UCSD-AML1 (cell line): ENCODE measurements at regions not wholly inside any gene's neighbourhood (a gene's known extent, or its start where the extent isn't known, plus 50 kb on each side); places are given as distances from the start of the nearest gene placed in this dataset.

ENCODE experiments used
- DNase-seq: peaks from one replicate; lab custom pipeline; 2025; ENCODE audit not compliant: unreplicated experiment; lab: John Stamatoyannopoulos, UW

DNA sequence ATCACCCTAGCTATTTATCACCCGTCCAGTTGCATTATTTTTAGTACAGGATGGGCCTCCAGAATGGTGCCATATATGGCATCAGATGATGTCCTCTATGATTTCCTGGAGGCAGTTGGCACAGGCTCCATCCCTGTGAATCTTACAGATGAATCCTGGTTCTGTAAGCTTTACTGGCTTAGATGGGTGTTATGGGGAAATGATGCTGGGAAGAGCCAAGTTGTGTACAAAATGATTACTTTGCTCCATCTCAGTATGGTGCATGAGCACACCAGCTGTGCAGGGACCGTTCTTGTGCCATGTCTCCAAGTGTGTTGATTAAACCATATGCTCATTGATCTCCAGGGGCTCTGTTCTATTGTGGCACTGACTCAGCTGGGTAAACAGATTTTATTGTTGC is 755.7 kb downstream of the TLR4 start:
- DNase-seq = no peak

GRCh38 chr9:118463419-118463818 is 759.2 kb downstream of the TLR4 start:
- no peak for DNase-seq

DNA sequence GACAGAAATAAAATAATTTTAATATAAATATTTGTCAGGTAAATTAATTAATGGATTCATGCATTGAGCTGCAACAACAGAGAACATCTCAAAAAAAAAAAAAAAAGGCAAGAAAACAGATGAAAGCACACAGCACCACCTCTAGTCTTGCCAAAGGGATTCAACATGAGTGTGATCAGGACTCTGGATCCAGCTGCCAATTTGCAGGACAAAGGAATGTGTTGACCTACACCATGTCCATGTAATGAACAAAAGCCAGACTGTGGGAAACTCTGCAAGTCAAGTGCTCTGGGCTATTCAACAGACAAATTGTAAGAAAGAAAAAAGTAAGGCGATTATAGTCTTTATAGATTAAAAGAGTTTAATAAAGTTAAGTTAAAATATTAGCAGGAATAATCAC is 769.3 kb downstream of the TLR4 start:
- DNase-seq = no peak

DNA sequence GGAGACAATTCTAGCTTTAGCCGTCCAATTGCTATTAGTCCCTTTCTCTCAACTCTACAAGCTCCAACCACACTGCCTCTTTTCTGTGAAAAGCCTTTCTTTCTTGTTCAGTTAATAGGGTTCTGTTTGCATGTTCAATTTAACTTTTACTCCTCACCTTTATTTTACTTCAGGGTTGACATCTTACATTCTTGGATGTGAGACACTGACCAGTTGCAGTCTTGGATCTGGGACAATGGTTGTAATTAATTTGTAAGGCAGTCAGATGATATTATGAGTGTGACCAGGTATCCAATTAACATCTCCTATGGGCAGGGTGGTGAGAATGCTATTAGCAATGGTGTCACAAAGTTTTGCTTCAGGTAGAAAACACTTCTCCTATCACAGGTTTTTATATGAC is 774.5 kb downstream of the TLR4 start:
- DNase-seq = no peak

- no peak for DNase-seq
These were observed 778.1 kb downstream of the TLR4 start for GRCh38 chr9:118482306-118482705.

- DNase-seq = no peak
These were observed 779.5 kb downstream of the TLR4 start for GRCh38 chr9:118483677-118484076.

- no peak for DNase-seq
These were observed 799.0 kb downstream of the TLR4 start for GRCh38 chr9:118503236-118503635.

GRCh38 chr9:118510711-118511110 is 806.5 kb downstream of the TLR4 start:
- no peak for DNase-seq

- DNase-seq = no peak
These were observed 811.7 kb downstream of the TLR4 start for GRCh38 chr9:118515947-118516346.

DNA sequence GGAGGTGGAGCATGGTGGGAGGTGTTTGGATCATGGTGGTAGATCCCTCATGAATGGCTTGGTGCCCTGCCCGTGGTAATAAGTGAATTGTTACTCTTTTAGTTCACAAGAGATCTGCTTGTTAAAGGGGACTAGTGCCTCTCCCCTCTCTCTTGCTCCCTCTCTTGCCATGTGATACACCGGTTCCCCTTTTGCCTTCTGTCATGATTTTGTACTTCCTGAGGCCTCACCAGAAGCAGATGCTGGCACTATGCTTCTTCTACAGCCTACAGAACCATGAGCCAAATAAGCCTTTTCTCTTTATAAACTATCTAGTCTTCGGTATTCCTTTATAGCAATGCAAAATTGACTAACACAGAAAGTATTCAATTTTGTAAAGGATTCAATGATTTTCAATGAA is 817.1 kb downstream of the TLR4 start:
- no peak for DNase-seq

DNA sequence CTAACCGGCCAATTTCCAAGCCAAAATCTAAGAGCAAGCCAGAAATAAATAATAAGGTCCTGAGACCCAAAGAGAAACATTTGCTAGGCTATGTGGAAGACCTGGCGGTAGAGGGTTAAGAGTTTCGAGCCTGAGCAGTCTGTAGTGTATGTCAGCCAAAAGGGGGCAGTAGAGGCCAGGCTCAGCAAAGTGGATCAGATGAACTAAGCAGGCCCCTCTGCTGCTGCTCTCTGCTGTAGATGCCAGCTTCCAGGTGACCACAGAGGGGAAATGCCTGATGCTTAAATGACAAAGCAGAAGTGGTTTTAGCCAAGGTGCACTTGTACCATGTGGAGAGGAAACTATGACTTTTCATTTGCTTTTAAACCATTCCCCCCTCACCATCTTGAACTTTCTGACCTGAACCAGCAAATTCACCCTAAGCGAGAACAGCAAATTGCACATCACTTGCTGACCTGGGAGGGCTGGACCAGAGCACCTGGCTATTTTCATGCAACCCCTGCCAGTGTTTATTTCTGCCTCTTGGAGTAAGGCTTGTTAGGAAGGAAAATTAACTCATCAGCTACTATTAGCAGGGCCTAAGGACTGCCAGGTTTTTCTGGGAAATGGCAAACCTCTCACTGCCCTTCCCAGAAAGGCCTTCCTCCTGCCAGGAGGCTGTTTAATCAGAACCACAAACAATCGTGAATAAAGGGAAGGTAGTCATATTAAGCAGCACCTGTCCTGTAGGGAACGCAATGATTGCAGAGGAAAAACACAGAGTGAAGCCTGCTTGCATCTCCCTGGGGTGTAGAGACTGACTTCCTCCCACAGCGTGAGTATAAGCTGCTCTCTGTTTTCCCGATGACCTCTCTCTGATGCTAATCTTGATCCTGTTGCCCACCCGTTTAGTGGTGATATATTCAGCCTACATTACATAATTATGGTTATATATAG is 818.2 kb downstream of the TLR4 start:
- DNase-seq = peak; percentile 56

GRCh38 chr9:118527261-118527660 is 823.1 kb downstream of the TLR4 start:
- DNase-seq = no peak

DNA sequence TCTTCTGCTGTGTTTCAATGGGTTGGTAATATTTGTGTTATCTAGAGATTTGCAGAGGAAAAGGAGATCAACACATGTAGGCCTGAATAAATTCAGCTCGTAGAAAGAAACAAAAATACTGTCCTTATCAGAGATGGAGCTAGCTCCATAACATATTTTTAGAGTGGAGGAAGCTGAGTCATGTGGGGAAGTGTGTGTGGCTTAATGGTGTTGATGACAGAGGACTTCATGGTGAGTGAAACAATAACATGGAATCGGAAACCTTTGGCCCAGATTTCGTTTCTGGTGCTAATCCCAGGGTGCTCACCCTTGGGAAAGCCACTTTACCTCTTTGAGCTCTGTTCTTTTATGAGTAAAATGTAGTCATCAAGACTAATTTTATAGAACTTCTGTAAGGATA is 825.0 kb downstream of the TLR4 start:
- peak; percentile 8 for DNase-seq

DNA sequence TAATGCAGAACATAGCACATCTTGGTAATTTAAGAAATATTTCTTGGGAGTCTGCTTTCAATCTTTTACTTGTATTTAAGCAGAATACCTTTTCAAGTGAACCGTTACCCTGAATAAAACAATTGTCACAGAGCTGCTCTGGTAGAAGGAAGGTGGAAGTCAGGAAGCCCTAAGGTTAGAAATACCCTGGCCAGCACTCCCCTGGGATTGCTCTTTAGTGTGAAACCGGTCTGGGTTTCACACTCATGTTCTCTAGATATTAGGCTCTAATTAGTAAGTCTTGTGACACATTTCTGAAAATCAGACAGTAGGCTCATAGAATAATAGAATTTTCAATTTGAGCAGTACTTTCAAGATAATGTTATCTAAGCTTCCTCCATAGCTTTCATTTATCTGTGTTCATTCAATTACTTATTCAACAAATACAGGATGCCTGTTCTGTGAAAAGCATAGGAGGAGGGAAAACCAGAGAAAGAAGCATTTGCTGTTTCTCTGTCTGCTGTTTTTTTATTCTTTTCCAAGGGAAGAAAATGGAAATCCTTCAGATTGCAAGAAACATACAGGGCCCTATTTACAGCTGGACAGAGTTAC is 825.5 kb downstream of the TLR4 start:
- DNase-seq = no peak

DNA sequence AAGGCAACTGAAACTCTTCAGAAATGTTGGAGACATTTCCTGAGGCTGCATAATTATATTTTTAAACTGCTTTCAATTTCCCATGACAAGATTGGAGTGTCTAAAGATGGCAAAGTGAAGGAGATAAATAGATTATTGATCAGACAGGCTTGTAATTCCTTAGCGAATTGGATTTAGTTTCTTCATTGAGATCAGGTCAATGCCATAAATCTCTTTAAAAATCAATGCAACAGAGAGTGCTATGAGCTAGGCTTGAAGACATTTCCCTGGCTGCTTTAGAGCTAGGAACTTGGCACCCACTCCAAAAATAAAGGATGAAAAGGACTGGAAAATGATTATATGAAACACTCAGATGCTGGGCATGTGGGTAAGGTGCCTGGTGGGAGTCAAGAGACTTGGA is 828.4 kb downstream of the TLR4 start:
- no peak for DNase-seq

DNA sequence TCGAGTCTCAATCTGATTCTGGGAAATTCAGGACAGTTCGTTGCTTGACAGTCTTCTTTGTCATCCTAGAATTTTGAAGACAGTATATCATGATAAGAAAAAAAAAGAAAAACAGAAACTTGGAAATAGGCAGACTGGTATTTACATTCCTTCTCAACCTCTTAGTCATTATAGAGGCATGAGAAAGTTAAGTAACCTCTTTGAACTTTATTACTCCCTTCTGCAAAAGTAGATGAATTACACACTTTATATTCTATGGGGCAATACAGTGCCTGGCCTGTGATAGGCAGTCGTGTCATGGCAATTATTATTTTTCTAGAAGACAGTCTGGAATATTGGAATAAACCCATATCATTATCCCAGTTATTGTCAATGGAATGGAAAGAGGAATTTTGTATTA is 828.9 kb downstream of the TLR4 start:
- DNase-seq = no peak

DNA sequence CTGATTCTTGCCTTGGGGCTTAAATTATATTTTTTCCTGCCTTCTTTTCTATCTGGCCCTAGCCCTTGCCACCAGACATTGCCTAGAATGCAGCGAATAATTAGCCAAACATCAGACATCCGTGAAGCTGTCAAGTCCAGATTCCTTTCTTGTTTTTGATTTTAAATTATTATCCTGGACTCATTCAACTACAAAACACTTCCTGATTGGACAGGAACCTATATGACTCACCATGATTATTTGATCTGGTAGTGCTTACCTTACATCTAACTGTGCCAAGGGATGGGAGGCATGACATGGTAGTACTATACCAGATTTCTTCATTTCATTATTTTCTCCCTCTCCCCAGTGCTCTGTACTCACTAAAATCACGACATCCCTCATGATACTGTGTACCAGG is 829.6 kb downstream of the TLR4 start:
- no peak for DNase-seq

DNA sequence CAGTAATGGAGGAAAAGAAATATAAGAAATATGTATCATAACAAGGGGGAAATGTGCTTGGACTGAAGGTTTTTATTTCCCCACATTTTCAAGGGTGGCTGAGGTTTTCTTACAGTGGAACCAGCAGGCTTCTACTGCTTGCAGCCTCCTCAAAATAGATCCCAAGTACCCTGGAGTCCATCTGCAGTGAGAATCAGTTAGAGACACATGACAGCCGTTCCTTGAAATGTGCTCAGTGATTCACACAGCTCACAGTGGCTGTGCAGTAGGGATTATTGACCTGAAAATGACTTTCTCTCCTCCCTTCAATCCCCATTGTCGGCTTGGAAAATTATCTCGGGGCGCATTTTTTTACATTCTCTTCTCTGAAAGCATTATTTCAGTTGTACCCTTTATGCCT is 832.0 kb downstream of the TLR4 start:
- DNase-seq = no peak

GRCh38 chr9:118538959-118539358 is 830.3 kb downstream of the BRINP1 start:
- no peak for DNase-seq

DNA sequence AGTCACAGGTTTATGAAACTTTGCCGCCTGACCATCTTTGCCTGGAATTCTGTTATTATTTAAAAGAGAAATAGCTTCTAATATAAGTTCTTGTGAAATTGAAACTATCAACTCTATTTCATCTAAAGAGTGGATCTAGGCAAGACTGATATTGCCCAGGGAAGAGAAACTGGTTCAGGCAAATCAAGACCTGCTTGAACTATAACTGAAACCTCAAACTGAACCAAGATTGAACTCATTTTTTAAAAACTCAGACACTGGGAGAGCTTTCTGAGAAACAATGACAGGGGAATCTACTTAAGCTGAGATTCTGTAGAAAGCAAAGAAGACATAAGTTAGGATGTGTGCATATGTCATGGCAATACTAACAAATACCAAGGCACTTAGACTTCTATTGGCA is 815.8 kb downstream of the BRINP1 start:
- no peak for DNase-seq

- DNase-seq = no peak
These were observed 814.2 kb downstream of the BRINP1 start for GRCh38 chr9:118554987-118555386.

DNA sequence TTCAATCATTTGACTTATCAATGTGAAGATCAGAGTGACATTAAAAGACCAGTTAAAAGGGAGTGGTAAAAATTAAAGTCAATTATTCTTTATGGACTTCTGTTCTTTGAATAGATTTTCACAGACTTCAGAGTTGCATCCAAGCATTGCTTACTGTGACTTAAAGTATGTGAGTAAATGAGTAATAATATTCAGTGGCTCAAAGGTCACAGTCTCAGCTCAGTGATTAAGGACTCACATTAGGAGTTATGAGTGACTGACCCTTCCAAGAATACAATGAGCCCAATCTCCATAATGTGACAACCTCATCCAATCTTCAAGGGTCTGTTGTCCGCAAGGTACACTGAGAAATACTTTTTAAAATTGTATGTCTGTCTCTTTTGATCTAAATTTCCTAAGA is 811.2 kb downstream of the BRINP1 start:
- no peak for DNase-seq

GRCh38 chr9:118558891-118559290 is 810.3 kb downstream of the BRINP1 start:
- DNase-seq = no peak
